Stimulated activated CD4-positive, alpha-beta T cell treated with anti-CD3 and anti-CD28 coated beads, TNF-alpha, amount 100 ng/mL, for 24 hours (primary cell): ENCODE measurements at regions not wholly inside any gene's neighbourhood (a gene's known extent, or its start where the extent isn't known, plus 50 kb on each side); places are given as distances from the start of the nearest gene placed in this dataset.

ENCODE experiments used
- DNase-seq, 3 experiments: peaks; one replicate each; pipeline ENCODE4 v3.0.0-alpha.2; 2020; ENCODE audit warnings: low read depth in 3 of 3

- DNase-seq, result no peak
These were observed 118.5 kb upstream of the ADCY1 start for GRCh38 chr7:45455662-45456061.

- DNase-seq, result no peak
These were observed 118.1 kb upstream of the ADCY1 start for GRCh38 chr7:45456105-45456504.

GRCh38 chr7:45456747-45457524 is 117.2 kb upstream of the ADCY1 start:
- DNase-seq, result no peak

- no peak for DNase-seq
These were observed 116.6 kb upstream of the ADCY1 start for GRCh38 chr7:45457591-45457990.

GRCh38 chr7:45459476-45459875 is 114.7 kb upstream of the ADCY1 start:
- DNase-seq, result no peak

- no peak for DNase-seq
These were observed 113.8 kb upstream of the ADCY1 start for GRCh38 chr7:45460379-45460778.

GRCh38 chr7:45461026-45461425 is 113.1 kb upstream of the ADCY1 start:
- DNase-seq, result no peak

GRCh38 chr7:45469103-45469502 is 105.1 kb upstream of the ADCY1 start:
- no peak for DNase-seq

GRCh38 chr7:45470031-45470430 is 104.1 kb upstream of the ADCY1 start:
- no peak for DNase-seq

- no peak for DNase-seq
These were observed 94.4 kb upstream of the ADCY1 start for GRCh38 chr7:45479781-45480180.

GRCh38 chr7:45482451-45482850 is 91.7 kb upstream of the ADCY1 start:
- no peak for DNase-seq

- no peak for DNase-seq
These were observed 90.1 kb upstream of the ADCY1 start for GRCh38 chr7:45484094-45484493.

- no peak for DNase-seq
These were observed 87.6 kb upstream of the ADCY1 start for GRCh38 chr7:45486575-45486974.

GRCh38 chr7:45494885-45495284 is 79.3 kb upstream of the ADCY1 start:
- DNase-seq, result no peak

- DNase-seq, result no peak
These were observed 78.5 kb upstream of the ADCY1 start for GRCh38 chr7:45495618-45496017.

GRCh38 chr7:45500257-45500656 is 73.9 kb upstream of the ADCY1 start:
- DNase-seq, result no peak

GRCh38 chr7:45501791-45502190 is 72.4 kb upstream of the ADCY1 start:
- DNase-seq, result no peak

- DNase-seq, result no peak
These were observed 68.1 kb upstream of the ADCY1 start for GRCh38 chr7:45506059-45506458.

GRCh38 chr7:45509222-45509621 is 64.9 kb upstream of the ADCY1 start:
- no peak for DNase-seq

GRCh38 chr7:45511721-45512597 is 62.2 kb upstream of the ADCY1 start:
- DNase-seq, result no peak

- no peak for DNase-seq
These were observed 59.2 kb upstream of the ADCY1 start for GRCh38 chr7:45514944-45515343.

- DNase-seq, result no peak
These were observed 58.8 kb upstream of the ADCY1 start for GRCh38 chr7:45515346-45515745.
